IMR-90 (cell line): ENCODE measurements at regions not wholly inside any gene's neighbourhood (a gene's known extent, or its start where the extent isn't known, plus 50 kb on each side); places are given as distances from the start of the nearest gene placed in this dataset.

Experiments
- ATAC-seq: fragments of 200-7000 bp; cut with Tn5 transposase; 2 replicates; pipeline ENCODE4 v1.9.1; 2020; ENCODE audit warnings: low read depth, mild to moderate bottlenecking, moderate library complexity
- BruUV-seq: library from RNA; stranded (reverse); fragments of 400-500 nt; replicated peaks from 2 replicates; lab custom pipeline; 2021; lab: Mats Ljungman, UMichigan
- CTCF ChIA-PET: fragments of 300-600 bp; formaldehyde crosslinking; extraction: SDS; loops from one replicate; lab custom pipeline; 2021; ENCODE audit warnings: antibody characterized with exemption; lab: Yijun Ruan, JAX
- POLR2A ChIA-PET: fragments of 300-600 bp; sonication (Branson Sonifier 250); formaldehyde crosslinking; loops from one replicate; lab custom pipeline; 2022; ENCODE audit warnings: antibody characterized with exemption; ENCODE audit not compliant: unreplicated experiment; lab: Charles Lee
- DNase-seq: peaks from one replicate; pipeline ENCODE4 v3.0.0; 2013
- H2AFZ ChIP-seq: replicated peaks from 2 replicates; pipeline ENCODE3; 2013; ENCODE audit warnings: low read length, mild to moderate bottlenecking; ENCODE audit not compliant: poor library complexity
- H2AK5ac ChIP-seq: 2 replicates; pipeline ENCODE4 v1.6.1; 2013; ENCODE audit warnings: low read depth, low read length, inconsistent platforms
- H2AK9ac ChIP-seq: replicated peaks from 2 replicates; pipeline ENCODE3; 2013; ENCODE audit warnings: mild to moderate bottlenecking, low read depth, low read length, moderate library complexity; ENCODE audit not compliant: poor library complexity
- H2BK120ac ChIP-seq: 2 replicates; pipeline ENCODE4 v1.6.1; 2013; ENCODE audit warnings: low read depth, low read length, inconsistent platforms
- H2BK15ac ChIP-seq: 3 replicates; pipeline ENCODE4 v1.6.1; 2013; ENCODE audit warnings: low read depth, low read length, inconsistent platforms
- H2BK20ac ChIP-seq: 2 replicates; pipeline ENCODE4 v1.6.1; 2013; ENCODE audit warnings: low read depth, mild to moderate bottlenecking, inconsistent platforms, low read length, moderate library complexity
- H2BK5ac ChIP-seq: 2 replicates; pipeline ENCODE4 v1.6.1; 2013; ENCODE audit warnings: mild to moderate bottlenecking, low read depth, low read length, inconsistent platforms; ENCODE audit not compliant: poor library complexity, severe bottlenecking
- H3K14ac ChIP-seq: replicated peaks from 2 replicates; pipeline ENCODE4 v1.6.1; 2013; ENCODE audit warnings: low read depth, low read length, inconsistent platforms
- H3K18ac ChIP-seq: 2 replicates; pipeline ENCODE4 v1.6.1; 2013; ENCODE audit warnings: low read depth, low read length, control low read depth
- H3K23ac ChIP-seq: 2 replicates; pipeline ENCODE4 v1.6.1; 2013; ENCODE audit warnings: low read depth, low read length, inconsistent platforms
- H3K27ac ChIP-seq: 2 replicates; pipeline ENCODE4 v1.5.1; 2013; ENCODE audit warnings: mild to moderate bottlenecking, control low read depth, low read length; ENCODE audit not compliant: insufficient read depth
- H3K27me3 ChIP-seq: 2 replicates; pipeline ENCODE4 v1.6.1; 2013; ENCODE audit warnings: low read length; ENCODE audit not compliant: control insufficient read depth, insufficient read depth
- H3K36me3 ChIP-seq: 2 replicates; pipeline ENCODE4 v1.6.1; 2013; ENCODE audit warnings: low read length, mixed read lengths; ENCODE audit not compliant: control insufficient read depth, insufficient read depth
- H3K4ac ChIP-seq: 2 replicates; pipeline ENCODE4 v1.6.1; 2013; ENCODE audit warnings: low read depth, low read length, inconsistent platforms
- H3K4me1 ChIP-seq: 2 replicates; pipeline ENCODE4 v1.6.1; 2013; ENCODE audit warnings: low read length, mixed read lengths; ENCODE audit not compliant: control insufficient read depth, insufficient read depth
- H3K4me2 ChIP-seq: 2 replicates; pipeline ENCODE4 v1.6.1; 2013; ENCODE audit warnings: low read depth, mild to moderate bottlenecking, control low read depth, low read length, moderate library complexity
- H3K4me3 ChIP-seq: 2 replicates; pipeline ENCODE4 v1.5.1; 2013; ENCODE audit warnings: low read depth, mild to moderate bottlenecking, control low read depth, low read length, moderate library complexity; ENCODE audit not compliant: insufficient read depth
- H3K56ac ChIP-seq: 2 replicates; pipeline ENCODE4 v1.6.1; 2013; ENCODE audit warnings: low read length, inconsistent platforms; ENCODE audit not compliant: insufficient read depth; ENCODE audit errors: extremely low read depth
- H3K79me1 ChIP-seq, 2 experiments: 2 replicates each; pipeline ENCODE4 v1.6.1; 2013; ENCODE audit warnings: low read length in 2 of 2, inconsistent platforms in 1 of 2, low read depth in 1 of 2
- H3K9ac ChIP-seq: 2 replicates; pipeline ENCODE4 v1.6.1; 2013; ENCODE audit warnings: low read depth, low read length, control low read depth
- H3K9me1 ChIP-seq: 2 replicates; pipeline ENCODE4 v1.6.1; 2013; ENCODE audit warnings: low read length, inconsistent platforms; ENCODE audit not compliant: insufficient read depth
- H3K9me3 ChIP-seq: 2 replicates; pipeline ENCODE4 v1.6.1; 2013; ENCODE audit warnings: low read length; ENCODE audit not compliant: control insufficient read depth, insufficient read depth
- H4K20me1 ChIP-seq: 2 replicates; pipeline ENCODE4 v1.6.1; 2013; ENCODE audit warnings: low read length, inconsistent platforms; ENCODE audit not compliant: insufficient read depth
- H4K5ac ChIP-seq: 2 replicates; pipeline ENCODE4 v1.6.1; 2013; ENCODE audit warnings: mild to moderate bottlenecking, low read depth, low read length, control low read depth
- H4K8ac ChIP-seq, 2 experiments: 2 replicates each; pipeline ENCODE4 v1.6.1; 2013; ENCODE audit warnings: low read depth in 2 of 2, low read length in 2 of 2, control low read depth in 1 of 2, inconsistent platforms in 1 of 2
- H4K91ac ChIP-seq: 2 replicates; pipeline ENCODE4 v1.6.1; 2013; ENCODE audit warnings: low read depth, low read length, inconsistent platforms; ENCODE audit not compliant: insufficient read depth
- CHD1 ChIP-seq: IDR thresholded peaks from 2 replicates; pipeline ENCODE4 v1.6.1; 2012; ENCODE audit warnings: low read depth, low read length, improper control_type of control experiment
- MAFK ChIP-seq: IDR thresholded peaks from 2 replicates; pipeline ENCODE4 v1.6.1; 2012; ENCODE audit warnings: low read depth, low read length, improper control_type of control experiment
- MXI1 ChIP-seq: IDR thresholded peaks from 2 replicates; pipeline ENCODE4 v1.6.1; 2012; ENCODE audit warnings: low read depth, mild to moderate bottlenecking, low read length, moderate library complexity, borderline replicate concordance
- POLR2A ChIP-seq: IDR thresholded peaks from 2 replicates; pipeline ENCODE4 v1.6.1; 2012; ENCODE audit warnings: mild to moderate bottlenecking, low read depth, low read length
- SMC3 ChIP-seq: fragments of 150-350 bp; IDR thresholded peaks from 2 replicates; pipeline ENCODE4 v1.6.1; 2016; ENCODE audit warnings: low read depth, mild to moderate bottlenecking, antibody characterized with exemption, low read length, moderate library complexity
- WGBS, 2 experiments: methylation state at CpG; one replicate each; pipeline versions ENCODE4 v1.1.5 to v1.1.7; 2013; ENCODE audit warnings: missing lambda C conversion rate in 2 of 2; ENCODE audit not compliant: insufficient read length in 1 of 2; ENCODE audit errors: extremely low coverage in 2 of 2; 5-methylcytosine and 5-hydroxymethylcytosine counted together
- dilution Hi-C: fragments of 300-500 bp; cut with HindIII; formaldehyde crosslinking; loops from one replicate; pipeline ENCODE4 v1.14.3; 2018; ENCODE audit warnings: low sequenced_read_pairs; ENCODE audit not compliant: unreplicated experiment
- in situ Hi-C: fragments of 300-500 bp; cut with MboI; formaldehyde crosslinking; loops from 3 replicates; pipeline ENCODE4 v1.14.3; 2019; ENCODE audit warnings: low sequenced_read_pairs, inconsistent platforms, mixed read lengths
- intact Hi-C: fragments of 100-400 bp; cut with micrococcal nuclease; formaldehyde crosslinking; loops from 2 replicates; pipeline ENCODE4 v1.10.0; 2022
- TF ChIP-seq, protein P1 (sequence below): fragments of 150-350 bp; IDR thresholded peaks from 2 replicates; pipeline ENCODE4 v1.6.1; 2017; ENCODE audit warnings: mild to moderate bottlenecking, antibody characterized with exemption, low read length, low read depth
- TF ChIP-seq, protein P2 (sequence below): conservative IDR thresholded peaks from 2 replicates; pipeline ENCODE4 v1.5.1; 2012; ENCODE audit warnings: mild to moderate bottlenecking, low read depth, low read length, improper control_type of control experiment

GRCh38 chr12:90652280-90652679 is 302.7 kb downstream of the CCER1 start:
- no CpG with 5 or more reads among the region's 2 CpGs for WGBS, 2 experiments
- Histone ChIP-seq H3K27ac (no peak overlapping the region), H4K91ac (no peak overlapping the region), H3K4me1 (no peaks in the 10 kb centered on the region), H3K27me3 (no peaks in the 10 kb centered on the region), H3K23ac (no peak overlapping the region), H2AK5ac (no peak overlapping the region), H3K36me3 (no peaks in the 10 kb centered on the region), H2BK120ac (no peak overlapping the region), H3K9me1 (no peaks in the 10 kb centered on the region; the same call in 1 of the 2 replicates), H3K79me1 (no peaks in the 10 kb centered on the region), H2AFZ (no peak overlapping the region), H4K5ac (no peak overlapping the region), H2BK5ac (no peak overlapping the region), H3K9ac (no peak overlapping the region), H3K9me3 (no peaks in the 10 kb centered on the region), H2BK15ac (no peak overlapping the region), H4K20me1 (no peaks in the 10 kb centered on the region), H3K4me3 (no peak overlapping the region), H3K18ac (no peak overlapping the region), H2BK20ac (no peak overlapping the region), H2AK9ac (no peak overlapping the region), H3K14ac (no peak overlapping the region), H3K4ac (no peak overlapping the region), H3K56ac (no peak overlapping the region), H4K8ac (no peak overlapping the region), H3K4me2 (no peak overlapping the region)
- TF ChIP-seq, protein P1, sequence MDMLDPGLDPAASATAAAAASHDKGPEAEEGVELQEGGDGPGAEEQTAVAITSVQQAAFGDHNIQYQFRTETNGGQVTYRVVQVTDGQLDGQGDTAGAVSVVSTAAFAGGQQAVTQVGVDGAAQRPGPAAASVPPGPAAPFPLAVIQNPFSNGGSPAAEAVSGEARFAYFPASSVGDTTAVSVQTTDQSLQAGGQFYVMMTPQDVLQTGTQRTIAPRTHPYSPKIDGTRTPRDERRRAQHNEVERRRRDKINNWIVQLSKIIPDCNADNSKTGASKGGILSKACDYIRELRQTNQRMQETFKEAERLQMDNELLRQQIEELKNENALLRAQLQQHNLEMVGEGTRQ: no peak
- TF ChIP-seq MXI1 (no peak), SMC3 (no peak), MAFK (no peak), POLR2A (no peak), CHD1 (no peak)
- TF ChIP-seq, protein P2, sequence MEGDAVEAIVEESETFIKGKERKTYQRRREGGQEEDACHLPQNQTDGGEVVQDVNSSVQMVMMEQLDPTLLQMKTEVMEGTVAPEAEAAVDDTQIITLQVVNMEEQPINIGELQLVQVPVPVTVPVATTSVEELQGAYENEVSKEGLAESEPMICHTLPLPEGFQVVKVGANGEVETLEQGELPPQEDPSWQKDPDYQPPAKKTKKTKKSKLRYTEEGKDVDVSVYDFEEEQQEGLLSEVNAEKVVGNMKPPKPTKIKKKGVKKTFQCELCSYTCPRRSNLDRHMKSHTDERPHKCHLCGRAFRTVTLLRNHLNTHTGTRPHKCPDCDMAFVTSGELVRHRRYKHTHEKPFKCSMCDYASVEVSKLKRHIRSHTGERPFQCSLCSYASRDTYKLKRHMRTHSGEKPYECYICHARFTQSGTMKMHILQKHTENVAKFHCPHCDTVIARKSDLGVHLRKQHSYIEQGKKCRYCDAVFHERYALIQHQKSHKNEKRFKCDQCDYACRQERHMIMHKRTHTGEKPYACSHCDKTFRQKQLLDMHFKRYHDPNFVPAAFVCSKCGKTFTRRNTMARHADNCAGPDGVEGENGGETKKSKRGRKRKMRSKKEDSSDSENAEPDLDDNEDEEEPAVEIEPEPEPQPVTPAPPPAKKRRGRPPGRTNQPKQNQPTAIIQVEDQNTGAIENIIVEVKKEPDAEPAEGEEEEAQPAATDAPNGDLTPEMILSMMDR: no peak
- in situ Hi-C loops (no loop called here), dilution Hi-C loops (no loop called here), intact Hi-C loops (no loop called here)
- BruUV-seq: no TSS peak
- POLR2A ChIA-PET: interaction anchor here (0.6 kb wide), 1 partner anchor 296 kb away, joined by 3 read pairs; no protein-coding TSS in a partner anchor
- CTCF ChIA-PET: interaction anchor here (0.6 kb wide), 1 partner anchor 297 kb away, joined by 3 read pairs; no protein-coding TSS in a partner anchor
- no peak for DNase-seq
- no peak for ATAC-seq
